Iris pigment epithelial cell (primary cell): ENCODE measurements at regions not wholly inside any gene's neighbourhood (a gene's known extent, or its start where the extent isn't known, plus 50 kb on each side); places are given as distances from the start of the nearest gene placed in this dataset.
"Not testable (repeated sequence)": the region's sequence is repeated elsewhere in the genome, so short reads cannot be mapped to it uniquely, and the experiment has no call there.

Experiments
- DNase-seq: peaks from one replicate; pipeline ENCODE4 v3.0.0-alpha.2; 2011; ENCODE audit warnings: low read depth

GRCh38 chr15:30030345-30030744, 52.4 kb upstream of the GOLGA8J start:
- DNase-seq = no peak

- DNase-seq = peak; percentile 83
Observed at GRCh38 chr15:30023798-30024295, 58.9 kb upstream of the GOLGA8J start.

GRCh38 chr15:30010746-30011145, 72.0 kb upstream of the GOLGA8J start:
- no peak for DNase-seq

GRCh38 chr15:30008156-30008555, 74.6 kb upstream of the GOLGA8J start:
- peak; percentile 46 for DNase-seq

- no peak for DNase-seq
Observed at GRCh38 chr15:30001602-30002001, 81.2 kb upstream of the GOLGA8J start.

- DNase-seq = no peak
Observed at GRCh38 chr15:29998033-29998432, 84.7 kb upstream of the GOLGA8J start.

- no peak for DNase-seq
Observed at GRCh38 chr15:29997499-29997898, 85.3 kb upstream of the GOLGA8J start.

- no peak for DNase-seq
Observed at GRCh38 chr15:29994284-29994683, 88.5 kb upstream of the GOLGA8J start.

- DNase-seq = no peak
Observed at GRCh38 chr15:29990954-29991353, 91.8 kb upstream of the GOLGA8J start.

- no peak for DNase-seq
Observed at GRCh38 chr15:29990035-29990434, 92.7 kb upstream of the GOLGA8J start.

GRCh38 chr15:29988701-29989100, 94.1 kb upstream of the GOLGA8J start:
- DNase-seq = peak; percentile 6

- DNase-seq = no peak
Observed at GRCh38 chr15:29986946-29987345, 95.8 kb upstream of the GOLGA8J start.

- DNase-seq = peak; percentile 24
Observed at GRCh38 chr15:29978411-29979382, 104.1 kb upstream of the GOLGA8J start.

GRCh38 chr15:29974056-29974455, 108.7 kb upstream of the GOLGA8J start:
- DNase-seq = not testable (repeated sequence)

GRCh38 chr15:29972051-29972450, 110.7 kb upstream of the GOLGA8J start:
- DNase-seq = no peak

GRCh38 chr15:29970402-29970695, 112.4 kb upstream of the GOLGA8J start:
- DNase-seq = peak; percentile 11

- DNase-seq = no peak
Observed at GRCh38 chr15:29969562-29970401, 113.0 kb upstream of the GOLGA8J start.

GRCh38 chr15:29968895-29969561, 113.7 kb upstream of the GOLGA8J start:
- DNase-seq = no peak

GRCh38 chr15:29968099-29968894, 114.5 kb upstream of the GOLGA8J start:
- no peak for DNase-seq

GRCh38 chr15:29962407-29962806, 120.3 kb upstream of the GOLGA8J start:
- DNase-seq = no peak

GRCh38 chr15:29959384-29960137, 123.2 kb upstream of the GOLGA8J start:
- DNase-seq = no peak
